NCI-H2107 treated with DMSO at 0.1 percent for 48 hours (cell line): ENCODE measurements at regions not wholly inside any gene's neighbourhood (a gene's known extent, or its start where the extent isn't known, plus 50 kb on each side); places are given as distances from the start of the nearest gene placed in this dataset.
"Not testable (repeated sequence)": the region's sequence is repeated elsewhere in the genome, so short reads cannot be mapped to it uniquely, and the experiment has no call there.

Experiments used
- DNase-seq: peaks from one replicate; lab custom pipeline; 2025; ENCODE audit not compliant: unreplicated experiment; lab: John Stamatoyannopoulos, UW

GRCh38 chr7:49583440-49583839 is 190.0 kb upstream of the VWC2 start:
- DNase-seq: no peak

GRCh38 chr7:49596701-49597491 is 176.5 kb upstream of the VWC2 start:
- DNase-seq: no peak

GRCh38 chr7:49597805-49598204 is 175.6 kb upstream of the VWC2 start:
- DNase-seq: no peak

DNA sequence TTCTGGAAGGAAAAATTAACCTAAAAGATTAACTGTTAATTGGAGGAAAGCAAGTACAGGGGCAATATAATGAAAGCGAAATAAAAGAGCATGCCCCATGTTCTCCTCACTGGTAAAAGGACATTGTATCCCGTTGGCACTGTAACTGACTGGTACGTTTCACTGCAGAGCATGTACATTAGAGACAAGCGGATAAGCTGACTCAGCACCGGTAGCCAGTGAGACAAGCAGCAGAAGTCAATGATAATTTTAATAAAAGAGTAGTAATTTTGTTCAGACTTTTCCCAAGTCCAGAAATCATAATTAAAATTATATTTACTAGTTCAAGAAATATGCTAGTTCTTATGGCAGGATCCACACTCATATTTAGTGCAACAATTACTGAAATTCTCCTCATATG is 161.5 kb upstream of the VWC2 start:
- DNase-seq: no peak

DNA sequence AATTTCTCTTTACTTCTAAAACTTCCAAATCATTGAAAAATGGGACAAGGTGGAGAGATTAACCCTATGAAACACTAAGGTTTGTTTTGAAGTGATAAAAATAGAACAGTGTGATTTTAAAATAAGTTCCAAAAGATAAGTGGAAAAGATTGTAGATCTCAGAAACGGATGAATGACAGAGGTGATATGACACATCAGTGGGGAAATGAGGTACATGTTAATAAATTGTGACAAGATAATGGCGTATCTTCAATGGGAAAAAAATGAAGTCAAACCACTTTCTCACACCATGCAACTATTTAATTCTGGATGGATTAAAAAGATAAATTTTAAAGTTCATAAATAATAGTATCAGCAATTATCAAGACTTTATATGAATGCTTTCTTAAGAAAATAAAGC is 159.7 kb upstream of the VWC2 start:
- DNase-seq: no peak

GRCh38 chr7:49614974-49615373 is 158.5 kb upstream of the VWC2 start:
- not testable (repeated sequence) for DNase-seq

DNA sequence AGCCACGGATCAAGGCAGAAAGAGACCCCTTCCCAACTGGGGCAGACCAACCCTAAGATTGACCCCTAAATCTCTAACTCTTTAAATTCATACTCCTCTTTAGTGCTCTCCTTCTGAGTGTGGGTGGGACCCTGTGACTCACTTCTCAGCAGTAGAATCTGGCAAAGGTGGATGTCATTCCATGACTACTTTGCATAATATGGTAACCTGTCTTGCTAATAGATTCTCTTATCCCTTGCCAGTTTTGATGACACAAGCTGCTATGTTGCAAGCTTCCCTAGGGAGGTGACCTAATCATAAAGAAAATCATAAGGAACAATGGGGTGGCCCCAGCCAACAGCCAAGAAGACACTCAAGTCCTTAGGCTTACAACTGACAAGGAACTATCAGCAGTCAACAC is 155.4 kb upstream of the VWC2 start:
- no peak for DNase-seq

DNA sequence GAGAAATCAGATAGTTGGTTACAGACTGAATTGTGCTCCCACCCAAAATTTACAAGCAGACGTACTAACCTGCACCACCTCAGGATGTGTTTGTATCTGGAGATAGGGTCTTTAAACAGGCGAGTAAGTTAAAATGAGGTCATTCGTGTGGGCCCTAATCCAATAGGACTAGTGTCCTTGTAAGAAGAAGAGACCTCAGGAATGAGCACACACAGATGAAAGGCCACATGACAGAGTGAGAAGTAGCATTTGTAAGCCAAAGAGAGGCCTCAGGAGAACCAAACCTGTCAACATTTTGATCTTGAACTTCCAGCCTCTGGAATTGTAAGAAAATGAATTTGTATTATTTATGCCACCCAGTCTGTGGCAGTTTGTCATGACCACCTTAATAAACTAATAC is 149.5 kb upstream of the VWC2 start:
- no peak for DNase-seq

- no peak for DNase-seq
These were observed 148.8 kb upstream of the VWC2 start for GRCh38 chr7:49624611-49625010.

DNA sequence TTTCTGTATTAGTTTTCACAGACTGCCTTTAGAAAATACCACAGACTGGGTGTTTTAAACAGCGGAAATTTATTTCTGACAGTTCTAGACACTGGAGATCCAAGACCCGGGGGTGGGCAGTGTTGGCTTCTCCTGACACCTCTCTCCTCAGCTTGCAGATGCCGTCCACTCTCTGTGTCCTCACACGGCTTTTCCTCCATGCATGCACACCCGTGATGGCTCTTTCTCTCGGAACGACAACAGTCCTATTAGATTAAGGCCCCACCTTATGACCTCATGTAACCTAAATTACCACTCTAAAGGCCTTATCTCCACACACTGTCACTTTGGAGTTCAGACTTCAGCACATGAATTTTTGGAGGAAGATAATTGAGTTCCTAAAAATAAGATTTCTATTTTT is 142.9 kb upstream of the VWC2 start:
- no peak for DNase-seq

DNA sequence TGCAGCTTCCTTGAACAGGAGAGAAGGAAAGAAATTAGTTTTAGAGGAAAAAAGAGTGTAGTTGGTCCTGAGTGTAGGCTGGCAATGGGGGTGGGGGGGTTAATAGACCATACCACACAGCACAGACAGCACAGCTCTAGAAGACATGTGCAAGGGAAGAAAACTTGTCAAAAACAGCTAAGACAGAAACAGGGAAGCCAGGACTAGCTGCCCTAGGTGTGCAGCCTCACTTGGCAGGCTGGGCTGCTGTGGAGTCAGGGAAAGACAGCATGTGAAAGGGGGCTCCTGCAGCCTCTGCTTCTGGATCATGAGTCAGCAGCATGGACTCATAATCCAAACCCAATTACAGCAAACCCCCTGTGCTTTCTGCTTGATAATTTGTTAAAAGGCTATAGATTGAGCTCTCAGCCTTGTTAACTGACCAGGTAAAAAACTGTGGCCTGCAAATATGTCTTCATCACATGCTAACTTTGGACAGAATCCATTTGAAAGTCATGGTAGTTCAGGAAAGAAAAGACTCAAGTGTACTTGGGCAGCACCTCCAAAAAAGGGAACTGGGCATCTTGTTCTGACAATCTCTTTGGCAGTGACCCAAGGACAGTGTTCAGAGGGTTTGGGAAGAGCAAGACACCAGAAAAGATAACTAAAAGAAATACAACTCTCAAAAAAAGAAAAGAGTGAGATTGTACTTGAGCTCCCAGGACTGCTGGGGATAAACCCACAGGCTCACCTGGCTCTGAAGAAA is 142.2 kb upstream of the VWC2 start:
- no peak for DNase-seq

- no peak for DNase-seq
These were observed 141.5 kb upstream of the VWC2 start for GRCh38 chr7:49631960-49632359.

- DNase-seq: no peak
These were observed 137.6 kb upstream of the VWC2 start for GRCh38 chr7:49635800-49636199.

DNA sequence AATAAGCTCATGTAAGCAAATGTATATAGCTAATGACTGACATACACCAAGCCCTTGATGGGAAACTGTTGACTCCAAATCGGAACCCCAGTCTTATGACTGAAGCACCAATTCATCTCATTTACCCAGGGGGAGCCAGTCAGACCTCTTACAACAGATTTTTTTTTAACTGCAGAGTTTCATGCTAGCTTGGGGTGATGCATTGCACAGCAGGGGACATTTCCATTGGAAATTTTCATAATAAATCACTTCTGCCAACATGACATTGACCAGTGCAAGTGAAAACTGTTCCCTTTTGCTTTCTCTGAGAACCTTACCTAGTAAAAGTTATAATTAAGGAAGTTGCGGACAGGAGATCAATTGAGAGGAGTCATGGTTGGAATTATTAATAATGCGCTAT is 137.0 kb upstream of the VWC2 start:
- no peak for DNase-seq

DNA sequence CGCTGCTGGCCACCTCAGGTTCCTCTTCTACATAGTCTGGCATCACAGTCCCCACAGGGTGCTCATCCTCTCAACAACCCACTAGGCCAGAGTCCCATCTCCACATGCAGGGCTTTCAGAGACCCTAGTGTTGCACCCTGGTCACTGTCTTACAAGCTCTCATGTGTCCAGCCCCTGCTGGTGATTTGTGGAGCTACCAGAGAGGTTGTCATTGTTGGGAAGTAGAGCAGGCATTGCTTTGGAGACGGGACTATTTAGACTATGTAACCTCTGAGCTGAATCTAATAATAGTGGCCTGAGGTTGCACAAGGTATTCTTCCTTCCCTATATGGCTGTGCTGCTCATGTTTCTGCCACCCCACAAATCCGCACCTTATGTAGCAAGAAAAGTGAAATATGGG is 135.3 kb upstream of the VWC2 start:
- DNase-seq: no peak

GRCh38 chr7:49639068-49639593 is 134.3 kb upstream of the VWC2 start:
- DNase-seq: no peak

- DNase-seq: no peak
These were observed 133.6 kb upstream of the VWC2 start for GRCh38 chr7:49639808-49640207.

DNA sequence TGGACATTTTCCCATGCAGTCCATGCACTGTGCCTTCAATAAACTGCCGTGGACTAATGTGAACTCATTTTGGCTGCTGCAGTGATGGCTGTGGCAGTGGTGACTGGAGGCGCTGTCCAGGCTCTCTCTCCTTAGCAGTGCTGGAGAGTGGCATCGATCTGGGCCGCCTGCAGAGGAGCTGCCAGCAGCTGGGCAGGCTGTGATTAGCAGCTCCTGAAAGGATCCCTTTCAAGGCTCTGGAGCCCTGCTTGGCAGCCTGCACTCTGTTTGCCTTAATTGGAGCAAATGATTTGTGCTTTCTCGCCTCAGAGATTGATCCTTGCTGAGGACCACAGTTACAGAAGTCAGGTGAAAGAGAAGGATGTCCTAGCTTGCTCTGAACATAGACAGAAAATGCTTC is 130.1 kb upstream of the VWC2 start:
- DNase-seq: no peak

GRCh38 chr7:49643736-49644135 is 129.7 kb upstream of the VWC2 start:
- no peak for DNase-seq

DNA sequence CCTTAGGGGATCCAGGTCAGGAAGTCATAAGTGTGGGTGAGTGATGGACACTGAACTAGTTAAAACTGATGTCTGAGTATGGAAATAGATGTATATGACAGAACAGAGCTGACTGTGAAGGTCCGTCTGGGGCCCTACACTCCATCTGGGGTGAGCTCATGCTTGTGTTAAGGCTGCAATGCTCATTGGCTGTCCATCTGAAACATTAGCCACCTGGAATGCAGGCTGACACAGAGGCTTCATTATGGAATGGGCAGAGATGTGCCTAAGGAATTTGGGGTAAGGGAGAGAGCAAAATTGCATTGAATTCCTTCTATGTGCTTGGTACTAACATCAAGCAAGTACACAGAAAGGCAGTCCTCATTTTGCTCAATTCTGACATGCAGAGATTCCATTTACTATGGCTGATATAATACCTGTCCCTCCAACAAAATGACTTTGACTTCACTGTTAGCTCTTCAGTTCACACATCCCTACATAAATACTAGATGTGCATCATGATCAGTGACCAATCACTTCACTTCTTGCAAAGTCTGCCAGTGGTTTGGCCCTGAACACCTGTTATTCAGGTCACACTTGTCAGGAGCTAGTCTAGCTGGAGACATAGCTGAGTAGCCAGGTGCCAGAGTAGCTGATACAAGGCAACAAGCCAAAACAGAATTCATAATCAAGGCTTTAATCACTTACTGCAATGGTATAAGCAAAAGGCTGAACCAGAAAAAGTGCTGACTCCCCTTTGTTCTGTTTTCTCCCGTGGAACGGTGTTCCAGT is 128.9 kb upstream of the VWC2 start:
- DNase-seq: no peak

DNA sequence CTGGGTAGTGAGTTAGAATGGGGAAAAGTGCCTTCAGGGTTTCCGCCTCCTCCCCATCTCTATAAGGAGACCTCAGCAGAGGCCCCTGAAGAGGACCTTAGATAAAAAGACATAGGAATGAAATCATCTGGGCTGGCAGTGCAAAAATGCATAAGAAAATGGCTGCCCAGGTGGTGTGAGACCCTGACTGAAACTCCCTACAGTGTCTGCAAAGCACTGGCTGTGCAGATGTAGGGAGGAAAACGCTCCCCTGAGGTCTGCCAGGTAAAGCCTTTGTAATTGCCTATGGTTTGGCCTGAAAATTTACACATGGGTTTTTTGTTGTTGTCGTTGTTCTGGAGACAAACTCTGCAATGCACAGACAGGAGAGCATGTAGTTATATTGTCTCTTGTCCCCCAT is 128.1 kb upstream of the VWC2 start:
- DNase-seq: no peak
